SU-DHL-6 (cell line): ENCODE measurements at regions not wholly inside any gene's neighbourhood (a gene's known extent, or its start where the extent isn't known, plus 50 kb on each side); places are given as distances from the start of the nearest gene placed in this dataset.

Experiments used
- H2AFZ ChIP-seq: fragments of 200-600 bp; sonication (generic); 2 replicates; pipeline ENCODE4 v1.6.1; 2014; ENCODE audit warnings: low read depth, mild to moderate bottlenecking, moderate library complexity, mixed read lengths, antibody characterized with exemption, low read length; ENCODE audit not compliant: severe bottlenecking
- H3F3A ChIP-seq: fragments of 200-600 bp; shearing (Covaris generic); 2 replicates; pipeline ENCODE4 v1.6.0; 2016; ENCODE audit warnings: antibody characterized with exemption, mild to moderate bottlenecking; ENCODE audit not compliant: insufficient read depth
- H3K27ac ChIP-seq: fragments of 200-600 bp; sonication (generic); 2 replicates; pipeline ENCODE4 v1.5.1; 2016; ENCODE audit warnings: low read depth, mild to moderate bottlenecking, low read length, moderate library complexity, mixed read lengths
- H3K27me3 ChIP-seq: fragments of 200-600 bp; sonication (generic), shearing (Covaris generic); 2 replicates; pipeline ENCODE4 v1.6.0; 2014; ENCODE audit warnings: mild to moderate bottlenecking, low read length
- H3K36me3 ChIP-seq: fragments of 200-600 bp; sonication (generic); 2 replicates; pipeline ENCODE4 v1.6.1; 2014; ENCODE audit warnings: mild to moderate bottlenecking, low read length, mixed read lengths
- H3K4me2 ChIP-seq: fragments of 300-600, 200-600 bp; shearing (Covaris generic), sonication (generic); 2 replicates; pipeline ENCODE4 v1.6.0; 2014; ENCODE audit warnings: low read length, low read depth, mild to moderate bottlenecking; ENCODE audit not compliant: poor library complexity, severe bottlenecking
- H3K4me3 ChIP-seq: fragments of 200-600 bp; sonication (generic); 2 replicates; pipeline ENCODE4 v1.5.1; 2014; ENCODE audit warnings: antibody characterized with exemption, low read length, mild to moderate bottlenecking, mixed read lengths; ENCODE audit not compliant: insufficient read depth, poor library complexity, severe bottlenecking
- H3K79me2 ChIP-seq: fragments of 200-600 bp; sonication (generic); 2 replicates; pipeline ENCODE4 v1.6.1; 2014; ENCODE audit warnings: mild to moderate bottlenecking, low read length, moderate library complexity; ENCODE audit not compliant: insufficient read depth
- H3K9ac ChIP-seq: fragments of 200-600 bp; sonication (generic); 2 replicates; pipeline ENCODE4 v1.7.0; 2014; ENCODE audit warnings: mild to moderate bottlenecking, low read length
- H3K9me2 ChIP-seq: fragments of 200-600 bp; sonication (generic); replicated peaks from 2 replicates; pipeline ENCODE4 v1.6.1; 2014; ENCODE audit warnings: low read length; ENCODE audit not compliant: insufficient read depth
- H3K9me3 ChIP-seq: fragments of 200-600 bp; sonication (generic); 2 replicates; pipeline ENCODE4 v1.6.1; 2014; ENCODE audit warnings: low read length, mixed read lengths; ENCODE audit not compliant: insufficient read depth
- H4K20me1 ChIP-seq: fragments of 200-600 bp; sonication (generic); 2 replicates; pipeline ENCODE4 v1.6.1; 2014; ENCODE audit warnings: low read depth, mild to moderate bottlenecking, antibody characterized with exemption, low read length, moderate library complexity, mixed read lengths
- EZH2phosphoT487 ChIP-seq: fragments of 200-600 bp; sonication (generic), shearing (Covaris generic); conservative IDR thresholded peaks from 2 replicates; pipeline ENCODE4 v1.6.1; 2018; ENCODE audit warnings: mild to moderate bottlenecking, antibody characterized with exemption, low read length, moderate library complexity, mixed read lengths
- TF ChIP-seq, protein P1 (sequence below): fragments of 200-600 bp; sonication (generic); IDR thresholded peaks from one replicate; pipeline ENCODE4 v1.5.1; 2017; ENCODE audit warnings: antibody characterized with exemption, mild to moderate bottlenecking, low read length, moderate library complexity; ENCODE audit not compliant: insufficient read depth, poor library complexity, severe bottlenecking

DNA sequence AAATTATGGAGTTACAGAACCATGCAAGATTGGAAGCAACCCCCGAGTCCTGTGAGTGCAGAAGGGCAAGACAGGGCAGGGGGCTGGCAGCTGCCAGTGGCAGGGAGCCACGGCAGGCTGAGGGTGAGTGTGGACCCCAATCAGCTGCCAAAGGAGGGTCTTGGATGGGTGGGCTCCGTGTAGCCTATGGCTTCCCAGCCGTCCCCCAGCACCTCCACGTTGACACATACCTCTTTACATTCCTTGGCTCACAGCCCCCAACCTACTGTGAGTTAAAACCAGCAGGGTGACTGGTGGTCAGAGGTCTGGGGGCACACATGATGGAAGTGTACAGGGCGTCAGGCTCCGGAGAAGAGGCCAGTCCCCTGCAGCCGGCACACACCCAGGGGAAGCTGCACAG lies 60.9 kb upstream of the SALL3 start:
- TF ChIP-seq, protein P1, sequence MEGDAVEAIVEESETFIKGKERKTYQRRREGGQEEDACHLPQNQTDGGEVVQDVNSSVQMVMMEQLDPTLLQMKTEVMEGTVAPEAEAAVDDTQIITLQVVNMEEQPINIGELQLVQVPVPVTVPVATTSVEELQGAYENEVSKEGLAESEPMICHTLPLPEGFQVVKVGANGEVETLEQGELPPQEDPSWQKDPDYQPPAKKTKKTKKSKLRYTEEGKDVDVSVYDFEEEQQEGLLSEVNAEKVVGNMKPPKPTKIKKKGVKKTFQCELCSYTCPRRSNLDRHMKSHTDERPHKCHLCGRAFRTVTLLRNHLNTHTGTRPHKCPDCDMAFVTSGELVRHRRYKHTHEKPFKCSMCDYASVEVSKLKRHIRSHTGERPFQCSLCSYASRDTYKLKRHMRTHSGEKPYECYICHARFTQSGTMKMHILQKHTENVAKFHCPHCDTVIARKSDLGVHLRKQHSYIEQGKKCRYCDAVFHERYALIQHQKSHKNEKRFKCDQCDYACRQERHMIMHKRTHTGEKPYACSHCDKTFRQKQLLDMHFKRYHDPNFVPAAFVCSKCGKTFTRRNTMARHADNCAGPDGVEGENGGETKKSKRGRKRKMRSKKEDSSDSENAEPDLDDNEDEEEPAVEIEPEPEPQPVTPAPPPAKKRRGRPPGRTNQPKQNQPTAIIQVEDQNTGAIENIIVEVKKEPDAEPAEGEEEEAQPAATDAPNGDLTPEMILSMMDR: no peak
- TF ChIP-seq EZH2phosphoT487: no peak
- Histone ChIP-seq H4K20me1 (no peaks in the 10 kb centered on the region), H3F3A (no peaks in the 10 kb centered on the region), H3K9me3 (no peaks in the 10 kb centered on the region), H3K36me3 (no peaks in the 10 kb centered on the region), H3K4me3 (no peak overlapping the region), H2AFZ (no peak overlapping the region), H3K9ac (no peak overlapping the region), H3K27me3 (no peaks in the 10 kb centered on the region), H3K27ac (no peak overlapping the region), H3K9me2 (no peaks in the 10 kb centered on the region), H3K4me2 (no peak overlapping the region), H3K79me2 (no peaks in the 10 kb centered on the region)

DNA sequence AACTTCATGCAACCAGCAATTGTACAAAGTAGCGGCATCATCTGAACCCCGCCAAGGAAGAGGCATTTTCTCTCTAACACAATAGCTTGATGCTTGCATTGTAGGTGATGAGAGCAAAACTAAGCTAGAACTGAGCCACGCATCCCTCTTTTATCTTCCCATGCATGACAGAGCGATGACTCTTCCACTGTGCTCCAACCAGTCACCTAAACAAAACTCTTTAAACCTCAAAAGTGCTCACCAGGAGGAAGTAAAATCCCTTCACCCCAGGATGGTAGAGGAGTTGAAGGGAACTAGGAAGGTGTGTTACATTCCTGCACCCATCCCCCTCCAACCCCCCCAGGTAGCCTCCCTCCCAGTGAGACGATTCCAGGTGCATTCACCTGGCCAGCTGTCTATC lies 59.7 kb upstream of the SALL3 start:
- no peak for TF ChIP-seq EZH2phosphoT487
- TF ChIP-seq, protein P1: no peak
- Histone ChIP-seq H3K27me3 (no peaks in the 10 kb centered on the region), H3K27ac (no peak overlapping the region), H2AFZ (no peak overlapping the region), H4K20me1 (no peaks in the 10 kb centered on the region), H3K4me3 (no peak overlapping the region), H3K9me2 (no peaks in the 10 kb centered on the region), H3K36me3 (no peaks in the 10 kb centered on the region), H3K9me3 (no peaks in the 10 kb centered on the region), H3K79me2 (no peaks in the 10 kb centered on the region), H3F3A (no peaks in the 10 kb centered on the region), H3K9ac (no peak overlapping the region), H3K4me2 (no peak overlapping the region)

DNA sequence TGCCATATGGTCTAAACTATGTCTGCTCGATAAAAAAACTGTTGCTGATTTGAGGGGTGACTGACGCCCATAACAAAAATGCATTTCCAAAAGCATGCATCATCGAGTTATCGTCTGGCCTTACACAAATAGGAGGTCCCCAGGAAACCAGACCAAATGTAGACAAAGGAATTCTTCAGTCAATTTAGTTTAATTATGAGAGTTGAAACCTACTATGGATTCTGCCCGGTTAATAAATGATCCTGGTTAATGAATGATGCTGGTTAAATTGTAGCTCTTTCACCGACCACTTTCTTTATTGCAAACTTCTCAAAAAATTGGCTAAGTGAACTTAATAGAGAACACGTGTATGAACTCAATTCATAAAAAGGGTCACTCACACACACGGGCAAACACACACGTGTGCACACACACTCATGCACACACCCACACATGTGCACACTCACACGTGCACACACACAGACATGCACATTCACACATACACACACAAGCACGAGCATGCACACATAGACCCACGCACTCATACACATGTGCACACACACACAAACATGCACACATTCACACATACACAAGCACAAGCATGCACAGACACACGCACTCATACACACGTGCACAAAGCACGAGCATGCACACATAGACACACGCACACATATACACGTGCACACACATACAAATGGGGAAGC lies 59.0 kb upstream of the SALL3 start:
- H3F3A ChIP-seq: no peaks in the 10 kb centered on the region
- TF ChIP-seq, protein P1: no peak
- no peak for TF ChIP-seq EZH2phosphoT487

More for the DNA sequence above, 59.0 kb upstream of the SALL3 start:
- no peak overlapping the region for H3K4me3 ChIP-seq
- no peak overlapping the region for H2AFZ ChIP-seq
- no peaks in the 10 kb centered on the region for H3K9me2 ChIP-seq
- no peaks in the 10 kb centered on the region for H3K27me3 ChIP-seq
- no peak overlapping the region for H3K27ac ChIP-seq
- H3K9me3 ChIP-seq: no peaks in the 10 kb centered on the region
- H3K4me2 ChIP-seq: no peak overlapping the region
- H3K79me2 ChIP-seq: no peaks in the 10 kb centered on the region
- H3K36me3 ChIP-seq: no peaks in the 10 kb centered on the region
- no peaks in the 10 kb centered on the region for H4K20me1 ChIP-seq
- no peak overlapping the region for H3K9ac ChIP-seq
